Frontal cortex (tissue), 3 donors: ENCODE measurements at regions not wholly inside any gene's neighbourhood (a gene's known extent, or its start where the extent isn't known, plus 50 kb on each side); places are given as distances from the start of the nearest gene placed in this dataset.

Experiments used
- DNase-seq, 2 donors: peaks; one replicate each; pipeline ENCODE4 v3.0.0; 2012; ENCODE audit warnings: low spot score in 2 of 2
- FAIRE-seq: peaks from 2 replicates; lab custom pipeline; 2012; peaks lifted over from hg19 to GRCh38; lab: Jason Lieb, UNC
- donor health status: control.
- donor health status: control.
- donor health status: control.

- DNase-seq (peak in 1 of 2 donors; percentile 8), FAIRE-seq (no peak)
Observed at GRCh38 chr16:59210955-59211541, 476.9 kb upstream of the GOT2 start.

GRCh38 chr16:59205403-59205802 is 471.3 kb upstream of the GOT2 start:
- DNase-seq = no peak
- no peak for FAIRE-seq

DNA sequence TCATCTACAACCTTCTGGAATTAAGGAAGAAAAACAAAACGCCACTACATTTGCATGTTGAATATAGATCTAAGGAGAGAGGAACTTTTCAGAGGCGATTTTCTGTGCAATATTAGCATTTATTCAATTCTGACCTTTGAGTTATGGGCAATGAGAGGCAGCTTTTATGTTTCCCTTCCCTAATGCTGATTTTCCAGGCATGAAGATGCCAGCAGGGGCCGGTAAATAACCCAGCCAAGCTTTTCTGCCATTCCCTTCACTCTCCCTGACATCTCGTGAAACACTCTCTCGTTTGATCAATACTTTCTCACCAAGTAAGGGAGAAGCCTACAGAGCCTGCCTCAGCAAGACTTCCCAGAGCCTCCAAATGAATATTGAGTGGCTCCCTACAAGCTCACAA is 470.5 kb upstream of the GOT2 start:
- DNase-seq (no peak), FAIRE-seq (no peak)

GRCh38 chr16:59202233-59202862 is 468.2 kb upstream of the GOT2 start:
- no peak for FAIRE-seq
- DNase-seq = no peak

DNA sequence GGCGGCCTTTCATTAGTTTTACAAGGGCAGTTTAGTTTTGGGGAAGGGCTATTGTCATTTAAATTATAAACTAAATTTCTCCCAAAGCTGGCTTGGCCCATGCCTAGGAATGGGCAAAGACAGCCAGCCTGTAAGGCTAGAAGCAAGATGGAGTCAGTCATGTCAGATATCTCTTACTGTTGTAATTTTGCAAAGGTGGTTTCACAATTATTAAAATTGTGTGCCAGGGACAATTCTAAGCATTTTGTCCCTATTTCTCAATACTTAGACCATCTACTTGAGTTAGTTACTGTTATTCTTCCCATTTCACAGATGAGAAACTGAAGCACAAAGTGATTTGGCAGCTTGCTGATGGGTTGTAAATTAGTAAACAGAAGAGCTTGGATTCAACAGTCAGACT is 467.7 kb upstream of the GOT2 start:
- no peak for DNase-seq
- FAIRE-seq = no peak

DNA sequence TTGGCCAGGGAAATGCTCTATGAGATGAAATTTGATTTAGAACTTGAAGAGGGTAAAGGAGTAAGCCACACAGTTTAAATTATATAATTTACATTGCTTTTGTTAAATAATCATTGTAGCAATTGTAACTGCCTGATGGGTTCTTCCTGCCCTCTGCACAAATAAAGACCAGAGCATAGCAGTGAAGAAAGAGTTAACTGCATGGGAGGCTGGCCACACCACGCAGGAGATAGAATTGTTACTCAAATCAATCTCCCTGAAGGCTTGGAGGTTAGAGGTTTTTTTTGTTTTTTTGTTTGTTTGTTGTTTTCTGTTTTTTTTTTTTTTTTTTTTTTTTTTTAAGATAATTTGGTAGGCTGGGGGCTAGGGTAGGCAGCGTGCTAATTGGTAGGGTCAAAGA is 467.0 kb upstream of the GOT2 start:
- FAIRE-seq (no peak), DNase-seq (no peak)

GRCh38 chr16:59198487-59198886 is 464.4 kb upstream of the GOT2 start:
- DNase-seq (no peak), FAIRE-seq (no peak)

DNA sequence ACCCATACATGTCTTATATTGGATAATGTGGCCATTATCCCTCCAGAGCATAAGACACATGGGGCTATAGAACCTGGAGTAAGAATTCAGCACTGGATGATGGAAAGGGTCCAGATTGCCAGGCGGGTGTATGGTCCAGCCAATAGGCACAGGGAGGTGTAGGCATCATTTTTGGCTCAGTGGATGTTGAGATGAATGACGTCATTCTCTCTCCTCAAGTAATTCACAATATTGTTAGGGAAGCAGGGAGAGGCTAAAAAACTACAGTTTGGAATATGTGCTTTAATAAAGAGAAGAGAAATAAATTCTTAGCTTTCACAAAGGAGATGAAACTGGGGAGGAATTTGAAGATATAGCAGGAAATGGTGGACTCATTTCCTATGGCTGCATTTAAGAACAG is 461.1 kb upstream of the GOT2 start:
- DNase-seq (no peak), FAIRE-seq (no peak)

DNA sequence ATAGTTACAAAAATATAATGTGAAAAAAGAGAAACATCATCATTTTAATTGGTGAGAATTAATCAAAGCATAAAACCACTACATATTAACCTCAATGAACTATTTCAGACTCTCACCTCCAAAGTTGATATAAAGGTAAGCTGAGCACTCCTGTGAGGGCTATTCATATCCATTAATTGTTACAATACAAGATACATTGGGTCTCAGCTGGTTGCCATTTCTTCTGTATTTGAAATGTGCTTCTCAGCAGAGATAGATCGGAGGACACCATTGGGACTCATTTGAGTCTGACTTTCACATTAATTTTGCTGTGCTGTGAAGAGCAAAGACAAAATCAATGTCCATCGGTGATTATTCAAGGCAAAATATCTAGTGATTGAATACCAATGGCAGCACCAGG is 459.5 kb upstream of the GOT2 start:
- DNase-seq (no peak), FAIRE-seq (no peak)

GRCh38 chr16:59192551-59193199 is 458.6 kb upstream of the GOT2 start:
- FAIRE-seq = no peak
- DNase-seq = no peak

DNA sequence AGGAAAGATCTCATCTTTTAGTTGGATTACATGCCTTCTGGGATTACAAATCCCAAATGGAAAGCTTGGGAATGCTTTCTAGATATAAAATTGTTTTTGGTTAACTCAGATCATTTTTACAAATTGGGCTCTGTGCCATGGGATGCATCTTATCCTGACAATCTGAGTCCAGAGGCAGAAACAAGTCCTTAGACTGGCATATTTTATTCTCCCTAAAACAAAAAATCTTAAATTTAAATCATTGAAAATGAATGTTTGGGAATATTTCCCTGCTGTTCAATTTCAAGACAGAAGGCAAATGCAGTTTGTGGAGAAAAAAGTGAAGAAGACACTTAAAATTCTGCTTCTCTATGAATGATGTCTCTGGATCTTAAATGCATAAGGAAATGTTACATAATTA is 456.6 kb upstream of the GOT2 start:
- DNase-seq = no peak
- no peak for FAIRE-seq

GRCh38 chr16:59188029-59188428 is 453.9 kb upstream of the GOT2 start:
- DNase-seq (no peak), FAIRE-seq (no peak)

- FAIRE-seq = no peak
Observed at GRCh38 chr16:59181821-59182420, 447.8 kb upstream of the GOT2 start.

DNA sequence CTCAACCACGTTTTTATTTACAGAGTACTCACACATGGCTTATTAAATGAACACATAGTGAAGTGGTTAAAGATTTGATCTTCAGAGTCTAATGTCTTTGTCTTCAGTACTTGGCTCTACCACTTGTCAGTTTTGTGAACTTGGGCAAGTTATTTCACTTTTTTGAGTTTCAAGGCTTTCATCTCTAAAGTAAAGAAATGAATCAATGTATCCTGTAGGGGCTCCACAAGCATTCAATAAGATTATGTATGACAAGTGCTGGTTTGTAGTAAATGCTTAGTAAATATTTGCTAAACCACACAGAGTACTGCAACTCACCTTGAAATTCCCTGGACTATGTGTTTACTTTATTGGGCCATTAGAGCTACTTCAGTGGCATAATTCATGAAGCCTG is 446.0 kb upstream of the GOT2 start:
- DNase-seq (no peak), FAIRE-seq (no peak)

More at GRCh38 chr16:59181821-59182420, 447.8 kb upstream of the GOT2 start:
- no peak for DNase-seq

GRCh38 chr16:59179446-59180082 is 445.4 kb upstream of the GOT2 start:
- no peak for FAIRE-seq

DNA sequence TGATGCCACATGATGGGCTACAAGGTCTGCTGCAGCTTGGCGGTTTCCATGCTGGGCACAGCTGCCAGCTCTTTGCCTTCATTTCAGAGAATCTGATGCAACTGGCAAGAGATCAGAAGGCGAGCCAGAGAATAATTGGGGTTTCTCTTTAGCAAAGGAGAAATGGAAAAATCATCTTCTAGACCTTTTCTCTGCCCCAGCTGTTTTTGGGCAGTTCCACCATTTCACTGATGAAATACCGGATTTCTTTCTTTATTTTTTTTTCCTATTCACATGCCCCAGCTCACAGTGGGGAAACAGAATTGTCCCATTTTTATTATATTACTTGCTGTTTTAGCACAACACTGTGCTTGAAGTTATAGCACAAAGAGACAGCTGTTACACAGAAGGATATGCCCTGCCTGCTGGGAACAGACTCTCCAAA is 439.3 kb upstream of the GOT2 start:
- DNase-seq = no peak
- no peak for FAIRE-seq

More at GRCh38 chr16:59179446-59180082, 445.4 kb upstream of the GOT2 start:
- DNase-seq = no peak

DNA sequence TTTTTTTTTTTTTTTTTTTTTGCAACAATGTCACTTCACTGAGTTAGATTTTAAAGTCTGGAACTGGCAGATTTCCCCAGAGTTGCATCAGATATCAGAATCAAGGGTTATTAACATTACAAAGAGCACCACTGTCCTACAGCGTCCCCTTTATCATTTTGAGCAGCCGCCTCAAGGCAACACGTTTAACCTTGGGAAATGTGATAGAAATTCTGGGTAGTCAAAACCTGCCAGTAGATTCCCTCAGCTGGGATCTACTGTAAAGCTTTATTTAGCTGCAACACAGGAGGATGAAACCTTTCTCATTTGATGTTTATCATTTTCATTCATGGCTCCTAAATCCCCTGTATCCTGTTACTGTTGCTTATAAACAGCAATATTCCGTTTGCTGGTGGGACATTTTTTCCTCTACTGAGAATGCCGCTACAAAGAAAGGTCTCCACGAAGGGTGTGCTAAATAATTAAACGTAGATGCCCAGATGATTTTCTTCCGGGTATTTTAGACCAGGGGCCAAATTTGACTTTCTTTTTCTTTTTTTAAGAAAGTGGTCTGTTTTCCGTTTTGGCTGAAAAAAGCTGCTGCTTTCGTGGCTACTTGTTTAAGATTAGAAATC is 436.1 kb upstream of the GOT2 start:
- DNase-seq (no peak), FAIRE-seq (no peak)

- FAIRE-seq = no peak
- DNase-seq = no peak
Observed at GRCh38 chr16:59169168-59169567, 435.1 kb upstream of the GOT2 start.

- DNase-seq = no peak
- FAIRE-seq = no peak
Observed at GRCh38 chr16:59168461-59169114, 434.5 kb upstream of the GOT2 start.

DNA sequence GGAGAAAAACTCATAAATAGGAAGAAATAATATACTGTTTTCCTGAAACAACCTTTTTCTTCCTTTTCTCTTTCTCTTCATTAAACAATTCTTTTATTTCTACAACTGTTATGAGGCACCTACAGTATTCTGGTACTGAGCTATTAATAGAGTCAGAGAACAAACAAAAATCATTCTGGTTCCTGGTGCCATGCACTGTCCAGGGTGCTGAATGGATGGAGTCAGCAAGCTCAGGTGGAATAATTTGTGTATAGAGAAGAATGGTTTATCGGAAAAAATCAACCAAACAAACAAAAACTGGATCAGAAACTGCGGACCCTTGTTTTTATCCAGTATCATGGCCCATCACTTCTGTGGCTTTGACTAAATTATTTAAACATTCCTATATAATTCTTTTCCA is 430.3 kb upstream of the GOT2 start:
- FAIRE-seq (no peak), DNase-seq (no peak)
